Cortex of kidney (tissue), 1 donor: ENCODE measurements at regions not wholly inside any gene's neighbourhood (a gene's known extent, or its start where the extent isn't known, plus 50 kb on each side); places are given as distances from the start of the nearest gene placed in this dataset.
"Not testable (repeated sequence)": the region's sequence is repeated elsewhere in the genome, so short reads cannot be mapped to it uniquely, and the experiment has no call there.

Experiments used
- DNase-seq: peaks from one replicate; lab custom pipeline; 2025; lab: John Stamatoyannopoulos, UW

- DNase-seq = no peak
Measured at GRCh38 chr15:62643572-62643971, 399.0 kb upstream of the TPM1 start.

GRCh38 chr15:62644216-62644888 is 398.2 kb upstream of the TPM1 start:
- DNase-seq = no peak

GRCh38 chr15:62644889-62645742 is 397.4 kb upstream of the TPM1 start:
- DNase-seq = no peak

DNA sequence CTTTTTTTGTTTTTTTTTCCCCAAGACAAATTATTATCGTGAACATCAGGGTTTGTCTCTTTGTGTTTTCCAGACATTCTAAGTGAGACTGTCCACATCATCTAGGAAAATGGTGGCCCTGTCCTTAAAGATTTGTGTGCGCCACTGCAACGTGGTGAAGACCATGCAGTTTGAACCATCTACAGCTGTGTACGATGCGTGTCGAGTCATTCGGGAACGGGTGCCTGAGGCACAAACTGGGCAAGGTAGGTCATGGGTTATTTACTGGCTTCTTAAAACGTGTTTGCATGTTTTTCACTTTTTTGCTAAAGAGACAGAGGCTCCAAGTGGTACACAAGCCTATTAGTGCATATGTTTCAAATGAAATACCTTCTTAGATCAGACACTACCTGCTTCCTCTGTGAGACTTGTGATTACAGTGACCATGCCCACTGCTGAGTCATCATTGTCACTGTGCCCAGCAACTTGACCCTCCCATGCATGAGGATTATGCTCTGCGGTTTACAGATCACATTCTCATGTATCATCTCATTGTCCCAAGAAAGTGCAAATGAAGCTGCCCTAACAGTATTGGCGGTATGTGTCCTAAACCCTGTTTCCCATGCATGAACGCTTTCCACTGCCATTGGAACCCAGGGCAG is 395.2 kb upstream of the TPM1 start:
- no peak for DNase-seq

DNA sequence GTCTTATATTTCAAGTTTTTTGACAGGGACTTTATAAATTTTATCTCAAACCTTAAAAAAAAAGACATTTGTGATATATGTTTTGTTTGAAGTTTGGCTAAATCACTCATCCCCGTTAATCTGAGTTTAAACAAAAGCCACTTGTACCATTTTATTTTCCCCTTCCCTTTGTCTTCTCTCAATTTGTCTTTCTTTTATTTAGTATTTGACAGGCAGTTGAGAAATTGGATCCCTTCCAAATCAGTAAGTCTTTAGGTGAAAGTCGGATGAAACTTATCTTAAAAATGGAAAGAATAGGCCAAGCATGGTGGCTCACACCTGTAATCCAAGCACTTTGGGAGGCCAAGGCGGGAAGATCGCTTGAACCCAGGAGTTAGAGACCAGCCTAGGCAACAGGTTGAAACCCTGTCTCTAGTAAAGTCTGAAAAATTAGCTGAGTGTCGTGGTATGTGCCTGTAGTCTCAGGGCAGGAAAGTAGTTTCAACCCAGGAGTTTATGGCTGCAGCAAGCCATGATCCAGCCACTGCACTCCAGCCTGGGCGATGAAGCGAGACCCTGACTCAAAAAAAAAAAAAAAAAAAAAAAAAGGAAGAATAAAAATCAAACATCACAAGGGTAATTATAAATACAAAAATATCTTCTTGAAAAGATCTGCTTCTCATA is 394.6 kb upstream of the TPM1 start:
- no peak for DNase-seq

- DNase-seq = no peak
Measured at GRCh38 chr15:62648954-62649353, 393.6 kb upstream of the TPM1 start.

- DNase-seq = no peak
Measured at GRCh38 chr15:62649793-62650420, 392.6 kb upstream of the TPM1 start.

GRCh38 chr15:62653122-62653521 is 389.4 kb upstream of the TPM1 start:
- no peak for DNase-seq

GRCh38 chr15:62656071-62656470 is 386.5 kb upstream of the TPM1 start:
- DNase-seq = no peak

DNA sequence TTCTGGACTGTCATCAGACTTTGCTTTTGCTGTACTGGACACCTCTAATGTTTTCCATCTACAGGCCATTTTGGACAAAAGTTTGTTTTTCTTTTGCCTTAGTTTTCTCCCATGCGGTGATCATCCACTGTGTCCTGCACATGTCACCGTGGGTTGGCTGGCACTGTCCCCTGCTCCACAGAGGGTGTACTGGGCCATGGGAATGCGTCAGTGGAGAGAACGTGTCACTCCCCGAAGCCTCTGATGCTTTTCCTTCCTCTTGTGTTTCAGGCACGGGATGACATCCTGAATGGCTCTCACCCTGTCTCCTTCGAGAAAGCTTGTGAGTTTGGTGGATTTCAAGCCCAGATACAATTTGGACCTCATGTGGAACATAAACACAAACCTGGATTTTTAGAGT is 385.0 kb upstream of the TPM1 start:
- DNase-seq = not testable (repeated sequence)

DNA sequence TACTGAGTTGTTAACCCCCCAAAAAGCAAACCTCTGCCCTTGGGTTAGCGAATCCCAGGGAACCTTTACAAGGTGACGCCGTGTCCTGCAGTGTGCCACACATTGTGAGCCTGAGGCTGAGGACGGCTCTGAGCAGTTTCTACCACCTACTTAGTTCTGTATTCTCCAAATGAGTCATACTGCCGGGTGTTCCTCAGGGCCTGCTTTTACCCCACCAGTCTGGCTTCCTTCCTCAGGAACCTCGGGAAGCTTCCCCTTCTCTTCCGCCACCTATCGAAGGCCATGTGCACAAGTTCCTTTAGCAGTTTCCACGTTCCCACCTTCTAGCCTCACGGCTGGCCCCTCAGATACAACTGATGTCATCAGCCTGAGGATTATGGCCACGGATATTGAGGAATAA is 384.0 kb upstream of the TPM1 start:
- DNase-seq = no peak

DNA sequence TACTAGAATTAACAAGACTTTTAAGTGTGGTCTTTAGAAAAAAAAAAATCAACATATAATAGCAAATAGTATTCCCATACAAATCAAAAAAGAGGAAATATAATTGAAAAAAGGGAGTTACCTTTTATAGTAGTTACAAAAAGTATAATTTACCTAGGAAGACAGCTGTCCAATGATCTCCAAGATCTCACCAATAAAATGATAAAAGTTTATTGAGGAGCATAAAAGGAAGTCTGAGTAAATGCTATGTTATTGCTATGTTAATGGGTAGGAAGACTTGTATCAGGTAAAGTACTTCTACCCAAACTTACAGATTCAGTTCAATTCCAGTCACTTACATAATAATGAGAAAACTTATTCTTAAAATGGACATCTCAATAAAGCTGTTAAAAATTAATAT is 379.0 kb upstream of the TPM1 start:
- no peak for DNase-seq

GRCh38 chr15:62665449-62665848 is 377.1 kb upstream of the TPM1 start:
- no peak for DNase-seq

- DNase-seq = no peak
Measured at GRCh38 chr15:62666046-62666445, 376.5 kb upstream of the TPM1 start.

- no peak for DNase-seq
Measured at GRCh38 chr15:62672268-62672667, 370.3 kb upstream of the TPM1 start.

GRCh38 chr15:62676891-62677290 is 365.7 kb upstream of the TPM1 start:
- DNase-seq = no peak

DNA sequence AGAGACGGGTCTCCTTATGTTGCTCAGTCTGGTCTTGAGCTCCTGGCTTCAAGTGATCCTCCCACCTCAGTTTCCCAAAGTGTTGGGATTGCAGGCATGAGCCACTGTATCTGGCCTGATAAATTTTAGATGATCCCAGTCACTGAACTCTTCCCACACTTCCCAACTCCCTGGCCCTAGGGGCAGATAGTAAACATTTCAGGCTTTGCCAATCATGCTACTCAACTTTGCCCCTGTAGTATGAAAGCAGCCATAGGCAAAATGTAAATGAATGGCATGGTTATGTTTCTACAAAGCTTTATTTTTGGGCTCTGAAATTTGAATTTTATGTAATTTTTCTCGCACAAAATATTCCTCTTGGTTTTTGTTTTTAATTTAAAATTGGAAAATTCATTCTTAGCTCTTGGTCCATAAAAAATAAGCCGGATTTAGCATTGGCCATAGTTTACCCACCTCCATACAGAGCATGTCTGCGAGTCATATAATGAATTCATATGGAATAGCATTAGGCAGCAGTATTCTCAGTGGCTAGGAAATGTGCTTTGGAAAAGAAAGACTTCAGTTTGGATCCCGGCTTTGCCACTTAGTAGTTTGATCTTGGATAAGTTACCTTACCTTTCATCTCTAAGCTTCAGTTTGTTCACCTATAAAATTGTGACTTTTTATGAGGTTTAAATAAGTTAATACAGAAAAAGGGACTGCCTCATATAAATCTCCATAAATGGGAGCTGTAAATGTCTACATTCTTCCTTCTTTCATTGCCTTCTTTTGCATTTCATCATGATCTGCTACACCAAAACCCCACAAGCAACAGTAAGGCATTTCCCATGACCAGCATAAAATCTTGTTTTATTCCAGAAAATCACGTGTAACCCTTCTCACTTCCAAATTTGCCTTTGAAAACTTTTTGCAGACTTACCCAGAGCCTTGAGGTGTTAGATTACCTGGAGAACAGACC is 360.3 kb upstream of the TPM1 start:
- DNase-seq = no peak

DNA sequence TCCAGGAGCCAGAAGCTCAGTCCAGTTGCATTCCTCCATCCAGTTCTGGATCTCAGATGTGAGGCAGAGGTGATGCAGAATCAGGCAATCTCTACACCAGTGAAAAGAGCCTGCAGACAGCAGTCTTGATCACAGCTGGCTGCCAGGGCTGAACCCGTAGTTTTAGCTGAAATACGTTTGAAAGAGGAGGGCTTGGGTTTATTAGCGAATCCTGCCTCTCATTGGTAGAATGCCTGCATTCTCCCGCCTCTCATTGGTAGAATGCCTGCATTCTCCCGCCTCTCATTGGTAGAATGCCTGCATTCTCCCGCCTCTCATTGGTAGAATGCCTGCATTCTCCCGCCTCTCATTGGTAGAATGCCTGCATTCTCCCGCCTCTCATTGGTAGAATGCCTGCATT is 359.4 kb upstream of the TPM1 start:
- DNase-seq = not testable (repeated sequence)

- DNase-seq = no peak
Measured at GRCh38 chr15:62684123-62684808, 358.3 kb upstream of the TPM1 start.

GRCh38 chr15:62691008-62691407 is 351.5 kb upstream of the TPM1 start:
- no peak for DNase-seq
